ENCODE measurements at regions not wholly inside any gene's neighbourhood (a gene's known extent, or its start where the extent isn't known, plus 50 kb on each side); places are given as distances from the start of the nearest gene placed in this dataset.

GRCh38 chr2:122519821-122520611 lies 764.6 kb downstream of the TSN start:
- TF ChIP-seq ZNF416 (tag by site-specific recombination; IDR thresholded peaks at IDR 0.05) (no peak), ZNF121 (tag by site-specific recombination; IDR thresholded peaks at IDR 0.05) (no peak), ZNF292 (tag by site-specific recombination; IDR thresholded peaks at IDR 0.05; ENCODE audit: borderline replicate concordance, low read depth) (no peak), CTCF (tag by site-specific recombination; IDR thresholded peaks at IDR 0.05) (no peak), ZNF24 (tag by site-specific recombination; IDR thresholded peaks at IDR 0.05) (no peak)
